H1 (cell line): ENCODE measurements at regions not wholly inside any gene's neighbourhood (a gene's known extent, or its start where the extent isn't known, plus 50 kb on each side); places are given as distances from the start of the nearest gene placed in this dataset.

Experiments used
- CTCF ChIA-PET: fragments of 300-600 bp; sonication (Branson Sonifier 250); formaldehyde crosslinking; loops from one replicate; lab custom pipeline; 2021; ENCODE audit not compliant: partially characterized antibody; lab: Charles Lee
- POLR2A ChIA-PET: fragments of 300-600 bp; sonication (Branson Sonifier 250); formaldehyde crosslinking; loops from one replicate; lab custom pipeline; 2021; ENCODE audit warnings: inconsistent platforms; ENCODE audit not compliant: partially characterized antibody; lab: Charles Lee
- DNase-seq, 2 experiments: peaks; one replicate each; pipeline versions ENCODE4 v3.0.0 to v3.0.0-alpha.2; 2010 to 2022; ENCODE audit warnings: low spot score in 2 of 2, low read depth in 1 of 2, mixed read lengths in 1 of 2
- FAIRE-seq: peaks from 2 replicates; lab custom pipeline; 2011; peaks lifted over from hg19 to GRCh38; lab: Jason Lieb, UNC
- H2AFZ ChIP-seq: 2 replicates; pipeline ENCODE4 v1.8.1; 2012; ENCODE audit warnings: low read length, inconsistent platforms
- H2AK5ac ChIP-seq: 2 replicates; pipeline ENCODE4 v1.6.1; 2013; ENCODE audit warnings: low read depth, low read length
- H2BK120ac ChIP-seq: replicated peaks from 2 replicates; pipeline ENCODE3; 2013; ENCODE audit warnings: low read depth, low read length, inconsistent platforms
- H2BK12ac ChIP-seq: 2 replicates; pipeline ENCODE4 v1.6.1; 2013; ENCODE audit warnings: low read depth, low read length
- H2BK15ac ChIP-seq: 2 replicates; pipeline ENCODE4 v1.6.1; 2013; ENCODE audit warnings: low read length
- H2BK20ac ChIP-seq: 2 replicates; pipeline ENCODE4 v1.6.1; 2013; ENCODE audit warnings: low read length
- H2BK5ac ChIP-seq: 2 replicates; pipeline ENCODE4 v1.6.1; 2013; ENCODE audit warnings: low read depth, low read length
- H3K14ac ChIP-seq: 2 replicates; pipeline ENCODE4 v1.6.1; 2013; ENCODE audit warnings: inconsistent platforms; ENCODE audit not compliant: insufficient read length
- H3K18ac ChIP-seq: 2 replicates; pipeline ENCODE4 v1.6.1; 2013; ENCODE audit warnings: low read length; ENCODE audit errors: extremely low read depth
- H3K23ac ChIP-seq: 2 replicates; pipeline ENCODE4 v1.6.1; 2013; ENCODE audit warnings: inconsistent platforms; ENCODE audit not compliant: insufficient read length
- H3K23me2 ChIP-seq: 2 replicates; pipeline ENCODE4 v1.6.1; 2013; ENCODE audit warnings: low read depth, low read length
- H3K27ac ChIP-seq: 2 replicates; pipeline ENCODE4 v1.6.1; 2011; ENCODE audit warnings: low read depth, low read length, inconsistent platforms
- H3K27me3 ChIP-seq, 4 experiments: replicated peaks in 1 of 4; 1 replicate in 1 of 4; 2 replicates in 3 of 4; pipeline versions ENCODE4 v1.6.1 to v1.8.1; 2011 to 2013; ENCODE audit warnings: low read length in 3 of 4, mild to moderate bottlenecking in 3 of 4, inconsistent platforms in 2 of 4, mixed read lengths in 2 of 4, moderate library complexity in 1 of 4; ENCODE audit not compliant: control insufficient read depth in 3 of 4, insufficient read depth in 3 of 4; ENCODE audit errors: extremely low read depth in 1 of 4
- H3K36me3 ChIP-seq, 4 experiments: 2 replicates each; pipeline versions ENCODE4 v1.6.1 to v1.8.1; 2011 to 2013; ENCODE audit warnings: mild to moderate bottlenecking in 4 of 4, low read length in 3 of 4, moderate library complexity in 2 of 4, control low read depth in 1 of 4, inconsistent platforms in 1 of 4; ENCODE audit not compliant: insufficient read depth in 4 of 4, control insufficient read depth in 2 of 4
- H3K4ac ChIP-seq: replicated peaks from 2 replicates; pipeline ENCODE3; 2013; ENCODE audit warnings: low read length, low read depth, mixed read lengths, inconsistent platforms; ENCODE audit not compliant: insufficient read length
- H3K4me1 ChIP-seq, 4 experiments: replicated peaks in 1 of 4; 1 replicate in 1 of 4; 2 replicates in 3 of 4; pipeline versions ENCODE4 v1.6.1 to v1.8.1; 2011 to 2013; ENCODE audit warnings: low read length in 3 of 4, inconsistent platforms in 2 of 4, mixed read lengths in 1 of 4; ENCODE audit not compliant: insufficient read depth in 4 of 4, control insufficient read depth in 3 of 4
- H3K4me2 ChIP-seq, 2 experiments: 2 replicates each; pipeline versions ENCODE4 v1.6.1 to v1.8.1; 2011 to 2013; ENCODE audit warnings: low read depth in 2 of 2, low read length in 2 of 2, control low read depth in 1 of 2, inconsistent platforms in 1 of 2, mild to moderate bottlenecking in 1 of 2; ENCODE audit not compliant: insufficient read depth in 1 of 2
- H3K4me3 ChIP-seq, 4 experiments: fragments of 200-600, 300-600 bp in 1 of 4; sonication (generic), shearing (Covaris generic), sonication (Bioruptor Twin) in 1 of 4; 2 replicates each; pipeline versions ENCODE4 v1.5.1 to v1.8.1; 2011 to 2016; ENCODE audit warnings: low read length in 4 of 4, low read depth in 3 of 4, control low read depth in 2 of 4, inconsistent platforms in 2 of 4, mild to moderate bottlenecking in 2 of 4, mixed read lengths in 1 of 4, moderate library complexity in 1 of 4; ENCODE audit not compliant: insufficient read depth in 2 of 4; ENCODE audit errors: extremely low read depth in 1 of 4
- H3K56ac ChIP-seq: replicated peaks from 2 replicates; pipeline ENCODE3; 2013; ENCODE audit warnings: low read depth, mild to moderate bottlenecking, mixed read lengths, low read length, inconsistent platforms; ENCODE audit not compliant: insufficient read length
- H3K79me1 ChIP-seq: 2 replicates; pipeline ENCODE4 v1.6.1; 2013; ENCODE audit warnings: low read depth, low read length, control low read depth
- H3K79me2 ChIP-seq, 2 experiments: 2 replicates each; pipeline versions ENCODE4 v1.6.1 to v1.8.1; 2012 to 2013; ENCODE audit warnings: low read length in 2 of 2, mild to moderate bottlenecking in 2 of 2, inconsistent platforms in 1 of 2; ENCODE audit not compliant: insufficient read depth in 2 of 2, control insufficient read depth in 1 of 2
- H3K9ac ChIP-seq, 4 experiments: replicated peaks in 1 of 4; 1 replicate in 1 of 4; 2 replicates in 3 of 4; pipeline versions ENCODE4 v1.6.1 to v1.8.1; 2011 to 2013; ENCODE audit warnings: low read depth in 3 of 4, low read length in 3 of 4, control low read depth in 2 of 4, mild to moderate bottlenecking in 2 of 4, moderate library complexity in 2 of 4, inconsistent platforms in 1 of 4; ENCODE audit errors: extremely low read depth in 1 of 4
- H3K9me3 ChIP-seq, 2 experiments: 2 replicates each; pipeline versions ENCODE4 v1.6.1 to v1.8.1; 2012 to 2013; ENCODE audit warnings: mild to moderate bottlenecking in 2 of 2, moderate library complexity in 2 of 2, control low read depth in 1 of 2, inconsistent platforms in 1 of 2, low read depth in 1 of 2, low read length in 1 of 2, mixed read lengths in 1 of 2; ENCODE audit not compliant: insufficient read depth in 2 of 2
- H4K20me1 ChIP-seq, 2 experiments: replicated peaks in 1 of 2; 2 replicates each; pipeline versions ENCODE3 to v1.8.1; 2011 to 2013; ENCODE audit warnings: inconsistent platforms in 2 of 2, low read length in 2 of 2, mild to moderate bottlenecking in 1 of 2; ENCODE audit not compliant: insufficient read depth in 2 of 2, control insufficient read depth in 1 of 2
- H4K5ac ChIP-seq: 2 replicates; pipeline ENCODE4 v1.6.1; 2013; ENCODE audit warnings: low read length, low read depth, mixed read lengths, inconsistent platforms; ENCODE audit not compliant: insufficient read length
- H4K8ac ChIP-seq: 2 replicates; pipeline ENCODE4 v1.8.0; 2013; ENCODE audit warnings: mild to moderate bottlenecking, moderate library complexity, low read length, inconsistent platforms; ENCODE audit not compliant: insufficient read depth; ENCODE audit errors: extremely low read depth
- H4K91ac ChIP-seq: replicated peaks from 2 replicates; pipeline ENCODE3; 2013; ENCODE audit warnings: low read length, mixed read lengths, inconsistent platforms; ENCODE audit not compliant: insufficient read length
- BCL11A ChIP-seq, 2 experiments: IDR thresholded peaks; one replicate each; pipeline ENCODE4 v1.6.1; 2011; ENCODE audit warnings: low read depth in 2 of 2, low read length in 2 of 2, mild to moderate bottlenecking in 2 of 2
- CBX8 ChIP-seq: fragments of 300-800, 300-1000 bp; sonication (generic); IDR thresholded peaks from 2 replicates; pipeline ENCODE4 v1.7.1; 2016; ENCODE audit warnings: low read depth, low read length, borderline replicate concordance
- CEBPB ChIP-seq: IDR thresholded peaks from 2 replicates; pipeline ENCODE4 v1.6.1; 2012; ENCODE audit warnings: low read depth, low read length
- JUN ChIP-seq: IDR thresholded peaks from 2 replicates; pipeline ENCODE4 v1.6.1; 2011; ENCODE audit warnings: low read depth, mild to moderate bottlenecking, improper control_type of control experiment, low read length
- JUND ChIP-seq: IDR thresholded peaks from 2 replicates; pipeline ENCODE4 v1.6.1; 2011; ENCODE audit warnings: mild to moderate bottlenecking, improper control_type of control experiment, low read length
- POLR2AphosphoS5 ChIP-seq: IDR thresholded peaks from 2 replicates; pipeline ENCODE4 v1.6.1; 2011; ENCODE audit warnings: low read depth, low read length
- RBBP5 ChIP-seq: IDR thresholded peaks from 2 replicates; pipeline ENCODE4 v1.7.1; 2012; ENCODE audit warnings: low read depth, mild to moderate bottlenecking, inconsistent platforms, low read length, moderate library complexity, borderline replicate concordance
- YY1 ChIP-seq: IDR thresholded peaks from 2 replicates; pipeline ENCODE4 v1.6.1; 2011; ENCODE audit warnings: low read depth, mild to moderate bottlenecking, low read length
- WGBS, 2 experiments: shearing (Covaris generic) in 1 of 2; methylation state at CpG; one replicate each; pipeline versions ENCODE4 v1.1.6 to v1.1.7; 2013 to 2015; ENCODE audit warnings: low lambda C conversion rate in 2 of 2, mixed read lengths in 2 of 2, inconsistent platforms in 1 of 2, low coverage in 1 of 2, missing lambda C conversion rate in 1 of 2; ENCODE audit not compliant: insufficient replicate concordance in 2 of 2, insufficient coverage in 1 of 2, insufficient read length in 1 of 2; ENCODE audit errors: extremely low coverage in 1 of 2, missing lambda C conversion rate in 1 of 2; 5-methylcytosine and 5-hydroxymethylcytosine counted together

DNA sequence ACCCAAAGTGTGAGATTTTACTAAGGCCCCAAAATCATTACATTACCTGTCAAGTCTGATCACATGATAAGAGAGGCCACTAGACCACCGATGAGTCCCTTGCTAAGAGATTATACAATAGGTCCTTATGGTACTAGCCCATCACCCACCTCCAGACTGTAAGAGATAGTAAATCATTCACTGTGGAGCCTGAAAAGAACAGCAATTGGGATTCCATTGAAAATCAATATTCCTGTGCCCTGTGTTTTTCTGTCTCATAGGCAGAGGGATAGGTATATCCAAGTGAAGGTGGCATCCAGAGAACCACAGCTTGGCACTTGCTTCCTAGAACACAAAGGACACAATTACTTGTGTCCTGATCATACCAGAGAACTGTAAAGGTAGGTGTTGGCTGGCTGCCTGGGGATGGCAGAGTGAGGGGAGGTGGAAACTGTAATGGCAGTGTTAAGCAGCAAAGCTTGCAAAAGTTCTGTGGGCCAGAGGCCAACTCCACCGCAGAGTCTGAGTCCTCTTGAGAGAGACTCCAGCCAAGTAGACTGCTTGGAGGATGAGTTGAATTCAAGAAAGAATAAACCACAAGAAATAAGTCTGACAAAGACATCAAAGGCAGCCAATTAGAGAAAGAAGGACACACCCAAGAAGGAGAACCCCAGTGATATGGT, 102.0 kb upstream of the PIEZO2 start:
- H3K27ac ChIP-seq, result no peak overlapping the region
- H3K4me1 ChIP-seq, result no peaks in the 10 kb centered on the region
- no peak for DNase-seq
- peaks cover 0 to 6% of the 10 kb centered on the region in 2 experiments for H4K20me1 ChIP-seq
- TF ChIP-seq CBX8 (no peak), BCL11A (IDR thresholded peaks at IDR 0.05; ENCODE audit: low read depth in 2 of 2, low read length in 2 of 2) (no peak), POLR2AphosphoS5 (no peak), CEBPB (no peak), YY1 (no peak), RBBP5 (no peak), JUN (no peak), JUND (no peak)
- H3K79me2 ChIP-seq, result no peaks in the 10 kb centered on the region
- H3K23ac ChIP-seq, result no peak overlapping the region
- no peak overlapping the region for H2BK12ac ChIP-seq
- no peak overlapping the region for H2AFZ ChIP-seq
- peaks cover 3 to 10% of the 10 kb centered on the region in 2 experiments; a peak in 2 of 4 replicates for H3K9me3 ChIP-seq
- H3K4me2 ChIP-seq, result no peak overlapping the region
- FAIRE-seq, result no peak
- H3K27me3 ChIP-seq, result no peaks in the 10 kb centered on the region
- no peak overlapping the region for H3K18ac ChIP-seq
- no peak overlapping the region for H2AK5ac ChIP-seq
- no peak overlapping the region for H3K14ac ChIP-seq
- H3K23me2 ChIP-seq, result peaks cover 7% of the 10 kb centered on the region
- H3K56ac ChIP-seq, result no peak overlapping the region
- no peaks in the 10 kb centered on the region; a peak in 2 of 8 replicates for H3K36me3 ChIP-seq
- no peak overlapping the region for H3K9ac ChIP-seq
- no peak overlapping the region for H4K91ac ChIP-seq
- H3K4me3 ChIP-seq, result no peak overlapping the region
- POLR2A ChIA-PET, result no interaction called here
- no peak overlapping the region for H4K8ac ChIP-seq
- H4K5ac ChIP-seq, result no peak overlapping the region
- H3K4ac ChIP-seq, result no peak overlapping the region
- H3K79me1 ChIP-seq, result no peaks in the 10 kb centered on the region; the same call in 1 of the 2 replicates
- WGBS, 2 experiments, result 84% methylated on average over 2 of the region's 2 CpGs; no CpG with 5 or more reads in 1 of the 2 experiments
- no peak overlapping the region for H2BK20ac ChIP-seq
- CTCF ChIA-PET, result no interaction called here
- H2BK120ac ChIP-seq, result no peak overlapping the region
- no peak overlapping the region for H2BK15ac ChIP-seq
- H2BK5ac ChIP-seq, result no peak overlapping the region
